CD4-positive, alpha-beta T cell (primary cell): ENCODE measurements at regions not wholly inside any gene's neighbourhood (a gene's known extent, or its start where the extent isn't known, plus 50 kb on each side); places are given as distances from the start of the nearest gene placed in this dataset.

Experiments used
- ATAC-seq: fragments of 200-7000 bp; cut with Tn5 transposase; one replicate; pipeline ENCODE4 v1.10.0; 2022; ENCODE audit warnings: mild to moderate bottlenecking; ENCODE audit not compliant: poor library complexity
- CTCF ChIA-PET: fragments of 350-600 bp; sonication (Branson Sonifier 250); formaldehyde crosslinking; loops from one replicate; lab custom pipeline; 2021; ENCODE audit warnings: antibody characterized with exemption, inconsistent platforms; lab: Charles Lee
- POLR2A ChIA-PET: fragments of 350-600 bp; sonication (Branson Sonifier 250); formaldehyde crosslinking; loops from one replicate; lab custom pipeline; 2021; ENCODE audit warnings: antibody characterized with exemption, inconsistent platforms; lab: Charles Lee
- DNase-seq, 14 experiments: peaks; one replicate each; pipeline ENCODE4 v3.0.0-alpha.2; 2013 to 2020; ENCODE audit warnings: mixed read lengths in 2 of 14
- H3K27ac ChIP-seq, 2 donors: one replicate each; pipeline versions ENCODE4 v1.5.1 to v1.7.0; 2013; ENCODE audit warnings: low read length in 2 of 2, low read depth in 1 of 2, mild to moderate bottlenecking in 1 of 2
- H3K27me3 ChIP-seq, 2 experiments: 1 replicate in 1 of 2; 2 replicates in 1 of 2; pipeline versions ENCODE4 v1.6.1 to v1.7.0; 2013; ENCODE audit warnings: low read length in 2 of 2, control low read depth in 1 of 2, mild to moderate bottlenecking in 1 of 2, moderate library complexity in 1 of 2; ENCODE audit not compliant: insufficient read depth in 2 of 2, control insufficient read depth in 1 of 2
- H3K36me3 ChIP-seq: one replicate; pipeline ENCODE4 v1.6.1; 2013; ENCODE audit warnings: low read length, control low read depth; ENCODE audit not compliant: insufficient read depth
- H3K4me1 ChIP-seq: one replicate; pipeline ENCODE4 v1.6.1; 2013; ENCODE audit warnings: low read length, control low read depth; ENCODE audit not compliant: insufficient read depth
- H3K4me3 ChIP-seq: one replicate; pipeline ENCODE4 v1.5.1; 2013; ENCODE audit warnings: mild to moderate bottlenecking, low read length, moderate library complexity
- H3K9me3 ChIP-seq, 2 experiments: 1 replicate in 1 of 2; 2 replicates in 1 of 2; pipeline versions ENCODE4 v1.6.1 to v1.7.0; 2013; ENCODE audit warnings: low read length in 2 of 2, mild to moderate bottlenecking in 2 of 2, control low read depth in 1 of 2, moderate library complexity in 1 of 2; ENCODE audit not compliant: control insufficient read depth in 1 of 2, insufficient read depth in 1 of 2
- H3K27ac Mint-ChIP-seq: one replicate; pipeline ENCODE4 v1.8.0; 2020; ENCODE audit warnings: mixed read lengths
- H3K27me3 Mint-ChIP-seq: one replicate; pipeline ENCODE4 v1.8.0; 2021; ENCODE audit warnings: mixed read lengths
- H3K36me3 Mint-ChIP-seq: one replicate; pipeline ENCODE4 v1.8.0; 2021; ENCODE audit warnings: low read depth, mixed read lengths
- H3K4me1 Mint-ChIP-seq: one replicate; pipeline ENCODE4 v1.8.0; 2021; ENCODE audit warnings: low read depth, mixed read lengths
- H3K4me3 Mint-ChIP-seq: one replicate; pipeline ENCODE4 v1.8.0; 2020; ENCODE audit warnings: mild to moderate bottlenecking, mixed read lengths
- H3K9me3 Mint-ChIP-seq: one replicate; pipeline ENCODE4 v1.8.0; 2020; ENCODE audit warnings: mixed read lengths
- CTCF ChIP-seq: fragments of 200-600 bp; IDR thresholded peaks from one replicate; pipeline ENCODE4 v1.8.0; 2022; ENCODE audit warnings: antibody characterized with exemption, mild to moderate bottlenecking
- intact Hi-C, 2 experiments: fragments of 100-400 bp; cut with DNase I in 1 of 2; cut with micrococcal nuclease in 1 of 2; formaldehyde crosslinking; loops; one replicate each; pipeline versions ENCODE4 v1.15.1 to v1.9.0; 2023 to 2025; cut with DNase I, micrococcal nuclease

DNA sequence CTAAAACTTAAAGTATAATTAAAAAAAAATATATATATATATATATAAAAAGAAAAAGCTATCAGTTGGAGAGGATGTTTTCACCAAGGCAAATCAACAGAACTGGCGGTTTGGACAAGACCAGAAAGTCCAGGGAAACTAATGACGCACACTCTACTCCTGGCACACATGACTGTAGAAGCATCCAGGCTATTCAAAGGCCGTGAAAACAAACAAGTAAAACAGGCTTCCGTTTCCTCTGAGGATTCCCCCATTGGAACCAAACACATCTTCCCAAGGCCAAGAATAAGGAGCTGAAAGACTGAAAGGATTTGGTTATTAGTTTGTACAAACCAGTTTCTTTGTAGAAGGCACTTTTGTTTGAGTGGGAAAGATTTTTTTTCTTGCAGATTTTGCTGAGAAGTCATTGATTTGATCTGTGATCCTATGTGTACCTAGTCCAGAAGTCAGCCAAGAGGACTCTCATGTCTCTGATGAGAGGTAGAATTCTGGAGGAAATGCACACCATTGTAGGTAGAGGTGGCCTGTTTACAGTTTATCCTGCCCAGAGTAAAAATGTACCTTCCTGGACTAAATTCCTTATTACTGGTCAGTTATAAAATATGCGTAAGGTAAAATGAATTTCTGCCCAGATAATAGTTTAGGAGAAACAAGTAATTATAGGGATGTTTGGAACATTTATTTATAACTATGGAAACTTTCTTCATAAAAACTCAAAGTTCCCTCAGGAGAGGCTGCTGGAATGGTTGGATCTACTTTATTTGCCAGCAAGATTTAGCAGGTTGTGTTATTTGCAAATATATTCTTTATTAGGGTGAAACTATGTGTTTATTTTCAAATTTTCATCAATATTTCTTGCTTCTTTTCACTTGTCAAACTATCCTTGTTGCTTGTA is 66.5 kb downstream of the DMP1 start:
- Histone ChIP-seq H3K27me3 (no peaks in the 10 kb centered on the region), H3K4me3 (no peak overlapping the region), H3K36me3 (no peaks in the 10 kb centered on the region), H3K9me3 (no peaks in the 10 kb centered on the region), H3K27ac (no peak overlapping the region), H3K4me1 (no peaks in the 10 kb centered on the region)
- no peaks in the 10 kb centered on the region for H3K27me3 Mint-ChIP-seq
- intact Hi-C loops = no loop called here
- TF ChIP-seq CTCF = no peak
- no peak overlapping the region for H3K27ac Mint-ChIP-seq
- ChIA-PET POLR2A (no interaction called here), CTCF (no interaction called here)
- no peaks in the 10 kb centered on the region for H3K36me3 Mint-ChIP-seq
- no peak for DNase-seq
- H3K4me3 Mint-ChIP-seq = no peak overlapping the region
- no peaks in the 10 kb centered on the region for H3K4me1 Mint-ChIP-seq
- no peak for ATAC-seq
- H3K9me3 Mint-ChIP-seq = no peaks in the 10 kb centered on the region

DNA sequence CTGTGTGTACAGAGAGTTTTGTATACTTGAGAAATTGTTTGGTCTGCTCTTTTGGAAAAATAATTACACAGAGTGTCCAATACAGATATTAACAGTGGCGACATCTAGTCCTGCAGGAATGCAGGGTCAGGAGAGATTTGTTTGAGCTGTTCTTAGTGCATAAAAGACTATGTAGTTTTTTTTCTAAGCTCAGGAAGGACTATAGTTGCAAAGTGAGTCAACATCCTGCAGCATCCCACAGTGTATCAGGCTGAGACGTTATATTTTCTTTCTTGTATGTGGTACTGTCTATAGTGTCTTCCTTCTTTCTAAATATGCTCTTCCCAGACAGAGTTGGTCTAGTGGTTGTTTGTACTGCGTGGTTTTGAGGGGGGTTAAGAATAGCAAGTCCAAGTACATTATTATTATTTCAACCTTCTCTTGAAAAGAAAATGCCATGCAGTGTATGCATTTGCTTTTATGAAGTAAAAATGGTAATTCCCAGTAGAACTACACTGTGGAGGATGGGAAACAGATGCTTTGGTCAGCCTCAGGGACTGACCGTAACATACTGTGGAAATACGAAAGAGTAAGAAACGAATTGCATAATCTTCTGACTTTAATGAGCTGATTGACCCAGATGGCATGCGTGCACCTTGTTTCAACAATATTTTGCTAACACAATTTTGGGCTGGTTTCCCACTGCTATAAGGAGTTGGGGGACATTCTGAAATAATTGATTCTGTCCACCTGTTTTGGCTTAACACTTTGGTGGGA is 67.4 kb downstream of the DMP1 start:
- ATAC-seq (no peak), DNase-seq (no peak)
- H3K4me1 ChIP-seq = no peaks in the 10 kb centered on the region
- no peak overlapping the region for H3K4me3 ChIP-seq
- Mint-ChIP-seq H3K9me3 (no peaks in the 10 kb centered on the region), H3K36me3 (no peaks in the 10 kb centered on the region), H3K27ac (no peak overlapping the region), H3K4me1 (no peaks in the 10 kb centered on the region), H3K4me3 (no peak overlapping the region), H3K27me3 (no peaks in the 10 kb centered on the region)
- no peaks in the 10 kb centered on the region for H3K9me3 ChIP-seq
- no peak overlapping the region for H3K27ac ChIP-seq
- ChIA-PET CTCF (no interaction called here), POLR2A (no interaction called here)
- no peaks in the 10 kb centered on the region for H3K36me3 ChIP-seq
- intact Hi-C loops = no loop called here
- no peaks in the 10 kb centered on the region for H3K27me3 ChIP-seq
- no peak for TF ChIP-seq CTCF

DNA sequence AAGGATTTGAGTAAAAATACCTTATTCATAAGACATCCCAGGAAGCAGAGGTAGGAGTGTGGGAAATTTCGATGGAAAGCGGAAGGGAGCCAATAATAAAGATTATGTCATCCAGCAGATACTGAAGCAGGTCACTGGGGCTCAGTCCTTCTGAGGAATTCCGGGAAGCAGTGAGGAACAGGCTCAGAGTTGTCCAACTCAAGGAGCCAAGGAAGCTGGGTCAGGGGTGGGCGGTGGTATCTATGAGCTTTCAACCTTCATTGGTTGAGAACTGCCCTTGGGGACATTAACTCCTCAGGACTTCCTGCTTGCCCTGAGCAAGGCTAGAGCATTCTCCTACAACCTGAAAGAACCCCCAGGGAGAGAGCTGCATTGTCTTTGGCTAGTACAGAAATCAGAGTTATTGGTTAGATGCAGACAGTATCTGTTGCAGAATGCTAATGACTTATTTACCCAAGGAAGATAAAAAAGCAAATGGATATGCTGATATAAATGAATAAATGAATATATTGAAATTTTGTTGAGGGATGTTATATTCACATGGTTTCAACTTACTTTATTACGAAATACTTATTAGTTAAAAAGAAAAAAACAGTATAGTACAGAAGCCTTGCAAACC is 68.2 kb downstream of the DMP1 start:
- Histone ChIP-seq H3K9me3 (no peaks in the 10 kb centered on the region), H3K27me3 (no peaks in the 10 kb centered on the region), H3K36me3 (no peaks in the 10 kb centered on the region), H3K4me1 (no peaks in the 10 kb centered on the region), H3K4me3 (no peak overlapping the region), H3K27ac (no peak overlapping the region)
- POLR2A ChIA-PET = no interaction called here
- DNase-seq (no peak), ATAC-seq (no peak)
- CTCF ChIA-PET = no interaction called here
- no peaks in the 10 kb centered on the region for H3K9me3 Mint-ChIP-seq
- H3K4me3 Mint-ChIP-seq = no peak overlapping the region
- intact Hi-C loops = no loop called here
- TF ChIP-seq CTCF = no peak
- H3K36me3 Mint-ChIP-seq = no peaks in the 10 kb centered on the region
- H3K4me1 Mint-ChIP-seq = no peaks in the 10 kb centered on the region
- H3K27ac Mint-ChIP-seq = no peak overlapping the region
- no peaks in the 10 kb centered on the region for H3K27me3 Mint-ChIP-seq
